GM23338 (cell line): ENCODE measurements at regions not wholly inside any gene's neighbourhood (a gene's known extent, or its start where the extent isn't known, plus 50 kb on each side); places are given as distances from the start of the nearest gene placed in this dataset.

Experiments used
- ATAC-seq: fragments of 200-7000 bp; cut with Tn5 transposase; 3 replicates; pipeline ENCODE4 v1.9.1; 2020
- DNase-seq: peaks from one replicate; pipeline ENCODE4 v3.0.0-alpha.2; 2015; ENCODE audit warnings: low spot score
- H2AFZ ChIP-seq: fragments of 200-600 bp; sonication (generic); 2 replicates; pipeline ENCODE4 v1.8.0; 2016; ENCODE audit warnings: antibody characterized with exemption, mild to moderate bottlenecking, moderate library complexity
- H3F3A ChIP-seq: fragments of 200-600 bp; sonication (generic); replicated peaks from 2 replicates; pipeline ENCODE4 v1.8.0; 2017; ENCODE audit warnings: antibody characterized with exemption, mixed run types, low read depth
- H3K27ac ChIP-seq: fragments of 200-600 bp; sonication (generic); 2 replicates; pipeline ENCODE4 v1.6.1; 2016; ENCODE audit warnings: low read depth
- H3K27me3 ChIP-seq: fragments of 200-600 bp; sonication (generic); 2 replicates; pipeline ENCODE4 v1.8.0; 2016; ENCODE audit warnings: mild to moderate bottlenecking, mixed run types, moderate library complexity; ENCODE audit not compliant: insufficient read depth
- H3K36me3 ChIP-seq: fragments of 200-600 bp; sonication (generic); 2 replicates; pipeline ENCODE4 v1.8.0; 2016; ENCODE audit warnings: mild to moderate bottlenecking; ENCODE audit not compliant: insufficient read depth
- H3K4me1 ChIP-seq: fragments of 200-600 bp; sonication (generic); 2 replicates; pipeline ENCODE4 v1.8.0; 2016; ENCODE audit warnings: mild to moderate bottlenecking, moderate library complexity; ENCODE audit not compliant: insufficient read depth
- H3K4me2 ChIP-seq: fragments of 200-600 bp; sonication (generic); 2 replicates; pipeline ENCODE4 v1.7.1; 2017; ENCODE audit warnings: mixed run types
- H3K4me3 ChIP-seq: fragments of 200-600 bp; sonication (generic); 2 replicates; pipeline ENCODE4 v1.6.1; 2016; ENCODE audit warnings: mixed run types
- H3K79me2 ChIP-seq: fragments of 200-600 bp; sonication (generic); replicated peaks from 2 replicates; pipeline ENCODE4 v1.8.0; 2017; ENCODE audit warnings: mild to moderate bottlenecking; ENCODE audit not compliant: insufficient read depth
- H3K9me2 ChIP-seq: fragments of 200-600 bp; sonication (generic); 2 replicates; pipeline ENCODE4 v1.8.0; 2017; ENCODE audit not compliant: insufficient read depth
- H4K20me1 ChIP-seq: fragments of 200-600 bp; sonication (generic); replicated peaks from 2 replicates; pipeline ENCODE4 v1.8.0; 2017; ENCODE audit warnings: mild to moderate bottlenecking; ENCODE audit not compliant: insufficient read depth
- H3K27ac Mint-ChIP-seq: 2 replicates; pipeline ENCODE4 v1.8.0; 2020; ENCODE audit warnings: inconsistent platforms, mild to moderate bottlenecking, moderate library complexity, mixed read lengths
- H3K27me3 Mint-ChIP-seq: 3 replicates; pipeline ENCODE4 v1.8.0; 2022; ENCODE audit warnings: low read depth, mild to moderate bottlenecking, moderate library complexity, mixed read lengths, inconsistent platforms; ENCODE audit not compliant: insufficient read depth, poor library complexity
- H3K36me3 Mint-ChIP-seq: 3 replicates; pipeline ENCODE4 v1.8.0; 2021; ENCODE audit warnings: low read depth, mild to moderate bottlenecking, inconsistent platforms, moderate library complexity, mixed read lengths
- H3K4me1 Mint-ChIP-seq: 3 replicates; pipeline ENCODE4 v1.8.0; 2020; ENCODE audit warnings: mild to moderate bottlenecking, inconsistent platforms, mixed read lengths
- H3K4me3 Mint-ChIP-seq: 3 replicates; pipeline ENCODE4 v1.8.0; 2021; ENCODE audit warnings: moderate library complexity, mild to moderate bottlenecking, inconsistent platforms, mixed read lengths
- H3K9me3 Mint-ChIP-seq: 3 replicates; pipeline ENCODE4 v1.8.0; 2020; ENCODE audit warnings: moderate library complexity, mild to moderate bottlenecking, inconsistent platforms, mixed read lengths
- CTCF ChIP-seq, 2 experiments: fragments of 200-600 bp in 1 of 2; sonication (generic) in 1 of 2; conservative IDR thresholded peaks; 2 replicates each; pipeline versions ENCODE4 v1.5.1 to v1.6.1; 2016 to 2017; ENCODE audit warnings: antibody characterized with exemption in 2 of 2, low read depth in 2 of 2, mild to moderate bottlenecking in 2 of 2, moderate library complexity in 1 of 2
- ETS1 ChIP-seq: IDR thresholded peaks from 2 replicates; pipeline ENCODE4 v1.6.1; 2016; ENCODE audit warnings: antibody characterized with exemption
- EZH2phosphoT487 ChIP-seq: fragments of 200-600 bp; sonication (generic); IDR thresholded peaks from one replicate; pipeline ENCODE4 v1.8.1; 2018; ENCODE audit warnings: antibody characterized with exemption; ENCODE audit not compliant: unreplicated experiment
- JUNB ChIP-seq: IDR thresholded peaks from one replicate; pipeline ENCODE4 v1.6.1; 2016; ENCODE audit warnings: antibody characterized with exemption; ENCODE audit not compliant: unreplicated experiment
- NANOG ChIP-seq: IDR thresholded peaks from 2 replicates; pipeline ENCODE4 v1.6.1; 2016; ENCODE audit warnings: antibody characterized with exemption, borderline replicate concordance
- POLR2AphosphoS5 ChIP-seq: IDR thresholded peaks from 2 replicates; pipeline ENCODE4 v1.6.1; 2016; ENCODE audit warnings: antibody characterized with exemption, low read depth
- ZNF462 ChIP-seq: fragments of 250-450 bp; sonication (Bioruptor Pico); IDR thresholded peaks from 2 replicates; pipeline ENCODE4 v1.5.0; 2020; ENCODE audit warnings: mild to moderate bottlenecking, moderate library complexity

GRCh38 chr6:55998576-55998975 is 123.2 kb upstream of the BMP5 start:
- H3K27me3 Mint-ChIP-seq = peaks cover 4% of the 10 kb centered on the region
- Histone ChIP-seq H3K27ac (no peak overlapping the region), H3F3A (no peaks in the 10 kb centered on the region), H3K9me2 (no peaks in the 10 kb centered on the region), H3K79me2 (no peaks in the 10 kb centered on the region), H3K4me3 (no peak overlapping the region), H4K20me1 (no peaks in the 10 kb centered on the region), H3K27me3 (no peaks in the 10 kb centered on the region), H3K4me2 (no peak overlapping the region), H3K4me1 (no peaks in the 10 kb centered on the region), H3K36me3 (no peaks in the 10 kb centered on the region; the same call in 1 of the 2 replicates), H2AFZ (no peak overlapping the region)
- ATAC-seq (no peak), DNase-seq (no peak)
- no peaks in the 10 kb centered on the region; the same call in 2 of the 3 replicates for H3K4me1 Mint-ChIP-seq
- no peak overlapping the region for H3K27ac Mint-ChIP-seq
- TF ChIP-seq ETS1 = no peak
- TF ChIP-seq NANOG = no peak
- no peak for TF ChIP-seq EZH2phosphoT487
- H3K4me3 Mint-ChIP-seq = no peak overlapping the region
- peaks cover 17% of the 10 kb centered on the region for H3K9me3 Mint-ChIP-seq
- peaks cover 11% of the 10 kb centered on the region for H3K36me3 Mint-ChIP-seq

GRCh38 chr6:55997223-55997874 is 122.0 kb upstream of the BMP5 start:
- Histone ChIP-seq H3F3A (no peaks in the 10 kb centered on the region), H3K27ac (no peak overlapping the region), H3K9me2 (no peaks in the 10 kb centered on the region), H3K36me3 (peaks cover 5% of the 10 kb centered on the region; the same call in 1 of the 2 replicates), H3K4me1 (no peaks in the 10 kb centered on the region), H3K4me2 (no peak overlapping the region), H3K27me3 (no peaks in the 10 kb centered on the region), H3K79me2 (no peaks in the 10 kb centered on the region), H3K4me3 (no peak overlapping the region), H2AFZ (no peak overlapping the region; the same call in 1 of the 2 replicates), H4K20me1 (no peaks in the 10 kb centered on the region)
- Mint-ChIP-seq H3K36me3 (peaks cover 21% of the 10 kb centered on the region), H3K27ac (no peak overlapping the region), H3K9me3 (peaks cover 29% of the 10 kb centered on the region), H3K4me1 (no peaks in the 10 kb centered on the region; the same call in 2 of the 3 replicates), H3K27me3 (peaks cover 4% of the 10 kb centered on the region), H3K4me3 (no peak overlapping the region)
- ATAC-seq (no peak), DNase-seq (no peak)
- peak in 1 of 2 experiments; percentile 13; a peak in 1 of 4 replicates for TF ChIP-seq CTCF (conservative IDR thresholded peaks at IDR 0.05; ENCODE audit: low read depth in 2 of 2)
- TF ChIP-seq POLR2AphosphoS5 = no peak

- Histone ChIP-seq H2AFZ (no peak overlapping the region), H3K36me3 (peaks cover 5% of the 10 kb centered on the region; the same call in 1 of the 2 replicates), H3K27ac (no peak overlapping the region), H3K27me3 (no peaks in the 10 kb centered on the region), H3K4me1 (no peaks in the 10 kb centered on the region), H3K4me3 (no peak overlapping the region), H3K79me2 (no peaks in the 10 kb centered on the region), H4K20me1 (no peaks in the 10 kb centered on the region), H3F3A (no peaks in the 10 kb centered on the region), H3K9me2 (no peaks in the 10 kb centered on the region), H3K4me2 (no peak overlapping the region)
- no peak overlapping the region for H3K27ac Mint-ChIP-seq
- H3K4me1 Mint-ChIP-seq = no peaks in the 10 kb centered on the region; the same call in 2 of the 3 replicates
- H3K36me3 Mint-ChIP-seq = peaks cover 24% of the 10 kb centered on the region
- ATAC-seq = no peak
- no peak for DNase-seq
- H3K9me3 Mint-ChIP-seq = peaks cover 37% of the 10 kb centered on the region
- no peak overlapping the region for H3K4me3 Mint-ChIP-seq
- H3K27me3 Mint-ChIP-seq = peaks cover 4% of the 10 kb centered on the region
- no peak for TF ChIP-seq ZNF462 (CRISPR knock-in tag)
- no peak for TF ChIP-seq JUNB
These were observed 119.1 kb upstream of the BMP5 start for GRCh38 chr6:55994531-55994930.
